Type B pancreatic cell (in vitro differentiated cells): ENCODE measurements at regions not wholly inside any gene's neighbourhood (a gene's known extent, or its start where the extent isn't known, plus 50 kb on each side); places are given as distances from the start of the nearest gene placed in this dataset.

Source experiments
- DNase-seq: peaks from one replicate; pipeline ENCODE4 v3.0.0; 2021; ENCODE audit warnings: mixed read lengths; ENCODE audit not compliant: unreplicated experiment; ENCODE audit errors: extremely low spot score
- H3K27ac Mint-ChIP-seq: 2 replicates; pipeline ENCODE4 v1.8.0; 2021; ENCODE audit warnings: mild to moderate bottlenecking, mixed read lengths
- H3K27me3 Mint-ChIP-seq: 2 replicates; pipeline ENCODE4 v1.8.0; 2021; ENCODE audit warnings: mixed read lengths
- H3K36me3 Mint-ChIP-seq: 2 replicates; pipeline ENCODE4 v1.8.0; 2021; ENCODE audit warnings: mixed read lengths
- H3K4me1 Mint-ChIP-seq: one replicate; pipeline ENCODE4 v1.8.0; 2021; ENCODE audit warnings: mixed read lengths; ENCODE audit not compliant: unreplicated experiment
- H3K4me3 Mint-ChIP-seq: 2 replicates; pipeline ENCODE4 v1.8.0; 2021; ENCODE audit warnings: mild to moderate bottlenecking, mixed read lengths
- H3K9me3 Mint-ChIP-seq: 2 replicates; pipeline ENCODE4 v1.8.0; 2021; ENCODE audit warnings: mixed read lengths
- TF ChIP-seq, protein P1 (sequence below): fragments of 200-600 bp; sonication (generic); conservative IDR thresholded peaks from 2 replicates; pipeline ENCODE4 v1.5.0; 2021; ENCODE audit warnings: antibody characterized with exemption, mild to moderate bottlenecking

DNA sequence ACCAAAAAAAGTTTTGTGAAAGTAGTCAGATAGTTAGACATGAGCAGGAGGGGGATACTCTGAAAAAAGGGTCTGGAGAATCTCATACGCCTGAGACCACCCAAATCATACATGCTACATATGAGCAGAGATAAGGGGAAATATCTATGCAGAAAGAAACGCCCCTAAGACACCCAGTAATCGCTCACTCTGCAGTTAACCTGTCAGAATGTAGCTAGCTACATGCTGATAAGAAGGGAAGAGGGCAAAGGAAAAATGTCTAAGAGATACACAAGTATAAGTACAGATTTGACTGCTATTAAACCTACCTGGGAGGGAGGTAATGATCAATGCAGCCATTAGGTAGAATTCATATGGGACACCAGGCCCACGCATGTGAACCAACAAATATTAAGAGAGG is 1159.5 kb upstream of the PCDH10 start:
- TF ChIP-seq, protein P1, sequence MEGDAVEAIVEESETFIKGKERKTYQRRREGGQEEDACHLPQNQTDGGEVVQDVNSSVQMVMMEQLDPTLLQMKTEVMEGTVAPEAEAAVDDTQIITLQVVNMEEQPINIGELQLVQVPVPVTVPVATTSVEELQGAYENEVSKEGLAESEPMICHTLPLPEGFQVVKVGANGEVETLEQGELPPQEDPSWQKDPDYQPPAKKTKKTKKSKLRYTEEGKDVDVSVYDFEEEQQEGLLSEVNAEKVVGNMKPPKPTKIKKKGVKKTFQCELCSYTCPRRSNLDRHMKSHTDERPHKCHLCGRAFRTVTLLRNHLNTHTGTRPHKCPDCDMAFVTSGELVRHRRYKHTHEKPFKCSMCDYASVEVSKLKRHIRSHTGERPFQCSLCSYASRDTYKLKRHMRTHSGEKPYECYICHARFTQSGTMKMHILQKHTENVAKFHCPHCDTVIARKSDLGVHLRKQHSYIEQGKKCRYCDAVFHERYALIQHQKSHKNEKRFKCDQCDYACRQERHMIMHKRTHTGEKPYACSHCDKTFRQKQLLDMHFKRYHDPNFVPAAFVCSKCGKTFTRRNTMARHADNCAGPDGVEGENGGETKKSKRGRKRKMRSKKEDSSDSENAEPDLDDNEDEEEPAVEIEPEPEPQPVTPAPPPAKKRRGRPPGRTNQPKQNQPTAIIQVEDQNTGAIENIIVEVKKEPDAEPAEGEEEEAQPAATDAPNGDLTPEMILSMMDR, result no peak
- H3K36me3 Mint-ChIP-seq, result no peaks in the 10 kb centered on the region
- H3K4me3 Mint-ChIP-seq, result no peak overlapping the region
- no peaks in the 10 kb centered on the region for H3K4me1 Mint-ChIP-seq
- DNase-seq, result no peak
- no peak overlapping the region for H3K27ac Mint-ChIP-seq
- no peaks in the 10 kb centered on the region for H3K27me3 Mint-ChIP-seq
- no peaks in the 10 kb centered on the region for H3K9me3 Mint-ChIP-seq

DNA sequence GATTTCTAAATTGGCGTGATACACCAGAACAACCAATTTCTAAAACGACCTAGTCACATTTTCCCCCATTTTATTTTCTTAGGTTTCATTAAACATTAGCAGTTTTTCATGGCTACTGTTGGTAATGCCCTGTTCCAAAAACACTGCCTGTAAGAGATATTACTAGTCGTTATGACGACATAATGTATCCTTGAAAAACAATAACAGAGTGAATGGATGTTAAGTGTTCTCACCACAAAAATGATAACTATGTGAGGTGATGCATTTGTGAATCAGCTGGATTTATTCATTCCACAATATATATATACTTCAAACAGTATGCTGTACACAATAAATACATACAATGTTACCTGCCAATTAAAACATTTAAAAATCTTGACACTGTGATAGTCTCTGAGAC is 1147.6 kb upstream of the PCDH10 start:
- TF ChIP-seq, protein P1, result no peak
- Mint-ChIP-seq H3K4me3 (no peak overlapping the region), H3K4me1 (no peaks in the 10 kb centered on the region), H3K27ac (no peak overlapping the region), H3K9me3 (no peaks in the 10 kb centered on the region), H3K27me3 (no peaks in the 10 kb centered on the region), H3K36me3 (no peaks in the 10 kb centered on the region)
- no peak for DNase-seq

DNA sequence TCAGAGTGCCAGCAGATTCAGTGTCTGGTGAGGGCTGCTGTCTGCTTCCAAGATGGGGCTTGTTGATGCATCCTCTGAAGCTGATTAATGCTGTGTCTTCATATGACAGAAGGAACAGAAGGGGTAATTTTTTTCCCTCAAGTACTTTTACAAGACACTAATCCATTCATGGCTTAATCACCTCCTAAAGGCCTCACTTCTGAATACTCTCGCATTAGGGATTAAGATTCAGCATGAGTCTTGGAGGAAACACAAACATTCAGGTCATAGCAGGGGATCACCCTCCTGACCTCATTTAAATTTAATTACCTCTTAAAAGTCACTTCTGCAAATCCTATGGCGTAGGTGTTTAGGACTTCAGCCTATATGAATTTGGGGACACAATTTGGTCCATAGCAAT is 1145.5 kb upstream of the PCDH10 start:
- H3K27ac Mint-ChIP-seq, result no peak overlapping the region
- no peak for DNase-seq
- no peaks in the 10 kb centered on the region for H3K36me3 Mint-ChIP-seq
- TF ChIP-seq, protein P1, result no peak
- H3K27me3 Mint-ChIP-seq, result no peaks in the 10 kb centered on the region
- H3K9me3 Mint-ChIP-seq, result no peaks in the 10 kb centered on the region
- no peak overlapping the region for H3K4me3 Mint-ChIP-seq
- H3K4me1 Mint-ChIP-seq, result no peaks in the 10 kb centered on the region

DNA sequence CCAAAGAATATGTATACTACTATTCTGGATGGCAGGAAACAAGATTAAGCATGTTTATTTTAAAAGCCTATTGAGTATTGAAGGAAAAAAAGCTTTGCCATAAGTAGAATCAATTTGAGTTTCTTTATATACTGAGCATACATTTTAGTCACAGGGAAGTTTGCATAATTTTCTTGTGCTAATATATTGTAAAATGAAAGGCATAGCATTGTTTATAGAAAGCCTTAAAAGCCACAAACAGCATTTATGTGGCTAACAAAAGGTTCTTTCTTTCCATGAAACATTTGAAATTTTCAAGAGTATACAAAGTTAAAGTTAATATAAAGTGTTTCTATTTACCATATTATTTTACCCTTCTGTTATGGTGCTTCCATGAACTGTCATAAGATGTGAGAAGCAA is 1133.8 kb upstream of the PCDH10 start:
- no peak overlapping the region for H3K4me3 Mint-ChIP-seq
- TF ChIP-seq, protein P1, result no peak
- no peak overlapping the region for H3K27ac Mint-ChIP-seq

DNA sequence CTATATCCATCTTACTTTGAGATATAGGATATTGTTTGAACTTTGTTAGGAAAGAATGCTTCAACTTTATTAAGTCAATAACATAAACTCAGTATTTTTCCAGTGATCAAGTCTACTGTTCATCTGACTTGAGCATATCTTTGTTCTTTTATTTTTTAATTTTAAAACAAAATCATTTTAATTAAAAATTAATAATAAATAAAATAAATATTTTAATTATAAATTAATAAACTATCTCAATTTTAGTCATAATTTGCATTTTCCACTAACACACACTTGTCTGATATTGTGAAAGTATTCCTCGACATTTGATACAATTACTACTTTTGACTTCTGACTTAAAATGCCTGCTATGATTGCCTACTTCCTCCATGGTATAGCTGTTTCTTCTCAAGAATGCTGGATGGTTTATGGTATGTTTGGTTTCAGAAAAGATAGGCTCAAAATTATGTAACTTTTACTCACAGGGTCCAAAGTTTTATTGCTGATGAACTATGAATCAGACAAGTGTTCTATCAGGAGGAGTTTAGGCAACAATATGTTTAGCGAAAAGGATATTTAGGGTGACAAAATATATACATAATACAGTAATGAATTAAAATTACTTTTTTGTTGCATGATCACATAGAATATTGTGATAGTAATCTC is 1132.3 kb upstream of the PCDH10 start:
- Mint-ChIP-seq H3K9me3 (no peaks in the 10 kb centered on the region), H3K36me3 (no peaks in the 10 kb centered on the region), H3K27ac (no peak overlapping the region), H3K27me3 (no peaks in the 10 kb centered on the region), H3K4me1 (no peaks in the 10 kb centered on the region), H3K4me3 (no peak overlapping the region)
- TF ChIP-seq, protein P1, result no peak
- no peak for DNase-seq

More for the DNA sequence above, 1133.8 kb upstream of the PCDH10 start:
- Mint-ChIP-seq H3K4me1 (no peaks in the 10 kb centered on the region), H3K27me3 (no peaks in the 10 kb centered on the region), H3K9me3 (no peaks in the 10 kb centered on the region), H3K36me3 (no peaks in the 10 kb centered on the region)
- DNase-seq, result no peak

DNA sequence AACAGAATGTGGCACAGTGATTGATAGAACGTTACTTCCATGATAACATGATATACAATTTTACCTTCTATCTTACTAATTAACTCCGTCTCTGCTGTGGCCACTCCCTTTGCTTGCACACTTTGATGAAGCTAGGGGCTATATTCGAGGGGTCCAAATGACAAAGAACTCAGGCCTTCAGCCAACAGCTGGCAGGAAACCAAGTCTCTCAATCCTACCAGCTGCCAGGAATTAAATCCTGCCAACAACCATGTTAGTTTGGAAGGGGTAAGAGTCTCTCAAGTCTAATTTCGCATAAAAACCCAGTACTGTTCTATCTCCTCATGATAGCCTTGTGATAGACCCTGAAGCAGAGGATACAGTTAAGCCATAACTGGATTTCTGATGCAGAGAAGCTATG is 1122.9 kb upstream of the PCDH10 start:
- TF ChIP-seq, protein P1, result no peak
- Mint-ChIP-seq H3K36me3 (no peaks in the 10 kb centered on the region), H3K27me3 (no peaks in the 10 kb centered on the region), H3K4me3 (no peak overlapping the region), H3K4me1 (no peaks in the 10 kb centered on the region), H3K27ac (no peak overlapping the region), H3K9me3 (no peaks in the 10 kb centered on the region)
- DNase-seq, result no peak
